GM18498 (cell line): ENCODE measurements at regions not wholly inside any gene's neighbourhood (a gene's known extent, or its start where the extent isn't known, plus 50 kb on each side); places are given as distances from the start of the nearest gene placed in this dataset.
A peak's percentile ranks its signal among the peaks of the same experiment; 100 is the strongest.
"Not testable (repeated sequence)": the region's sequence is repeated elsewhere in the genome, so short reads cannot be mapped to it uniquely, and the experiment has no call there.

Experiments
- ATAC-seq: cut with Tn5 transposase; IDR thresholded peaks from one replicate; pipeline ENCODE4 v1.9.1; 2021; ENCODE audit warnings: mild to moderate bottlenecking, moderate library complexity; ENCODE audit not compliant: unreplicated experiment

DNA sequence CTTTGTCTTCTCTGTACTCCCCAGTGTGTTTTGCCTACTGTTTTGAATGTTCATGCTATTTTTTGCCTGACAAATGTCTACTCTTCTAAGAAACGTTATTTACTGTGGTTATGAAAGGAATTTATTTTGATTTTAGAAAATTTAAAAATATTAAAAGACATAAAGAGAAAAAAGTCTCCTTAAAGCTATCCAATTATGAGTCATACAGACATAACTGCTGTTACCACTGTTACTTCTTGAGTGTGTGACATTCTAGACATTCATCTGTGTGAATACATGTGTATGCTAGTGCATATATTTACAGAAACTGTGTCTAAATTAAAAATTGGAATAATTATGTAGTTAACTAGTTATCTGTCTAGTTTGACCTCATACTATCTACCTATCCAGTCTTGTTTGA is 187.6 kb upstream of the SGCG start:
- no peak for ATAC-seq

- ATAC-seq, result no peak
These were observed 177.3 kb upstream of the SGCG start for GRCh38 chr13:23003446-23003845.

GRCh38 chr13:23007426-23007825 is 173.4 kb upstream of the SGCG start:
- no peak for ATAC-seq

DNA sequence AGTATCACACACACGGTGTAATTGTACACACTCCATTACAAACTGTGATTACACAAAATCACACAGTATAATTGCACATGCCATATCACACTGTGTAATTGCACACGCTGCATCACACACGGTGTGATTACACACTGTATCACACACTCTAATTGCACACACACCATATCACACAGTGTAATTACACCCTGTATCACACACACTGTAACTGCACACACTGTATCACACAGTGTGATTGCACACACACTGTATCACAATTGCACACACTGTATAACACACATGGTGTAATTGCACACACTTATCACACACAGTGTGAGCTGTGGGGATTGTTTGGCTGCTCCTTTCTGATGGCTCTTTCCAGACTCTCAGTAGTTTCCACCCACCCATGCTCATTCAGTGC is 162.6 kb upstream of the SGCG start:
- ATAC-seq, result no peak

DNA sequence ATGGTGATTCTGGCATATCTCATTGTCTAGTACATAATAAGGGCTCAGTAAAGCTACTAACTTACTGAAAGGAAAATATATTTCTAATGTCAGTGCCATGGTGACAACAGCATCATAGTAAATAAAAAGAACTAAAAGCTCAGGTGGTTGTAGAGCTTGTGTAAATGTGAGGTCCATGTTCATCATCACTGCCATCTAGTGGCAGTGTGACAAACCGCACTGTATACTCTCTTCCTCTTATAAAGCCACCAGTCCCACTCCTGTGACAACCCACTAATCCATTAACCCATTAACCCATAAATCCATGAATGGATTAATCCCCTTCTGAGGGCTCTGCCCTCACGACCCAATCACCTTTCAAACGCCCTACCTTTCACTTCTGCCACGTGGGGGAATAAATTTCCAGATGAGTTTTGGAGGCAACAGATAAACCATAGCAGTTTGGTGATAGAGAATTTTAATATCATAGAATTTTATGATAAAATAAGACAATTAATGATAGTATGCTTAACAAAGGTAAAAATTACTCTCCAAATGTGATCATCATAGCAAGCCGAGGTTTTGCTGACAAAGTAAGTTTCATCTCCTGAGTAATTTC is 160.4 kb upstream of the SGCG start:
- ATAC-seq, result peak; percentile 94

DNA sequence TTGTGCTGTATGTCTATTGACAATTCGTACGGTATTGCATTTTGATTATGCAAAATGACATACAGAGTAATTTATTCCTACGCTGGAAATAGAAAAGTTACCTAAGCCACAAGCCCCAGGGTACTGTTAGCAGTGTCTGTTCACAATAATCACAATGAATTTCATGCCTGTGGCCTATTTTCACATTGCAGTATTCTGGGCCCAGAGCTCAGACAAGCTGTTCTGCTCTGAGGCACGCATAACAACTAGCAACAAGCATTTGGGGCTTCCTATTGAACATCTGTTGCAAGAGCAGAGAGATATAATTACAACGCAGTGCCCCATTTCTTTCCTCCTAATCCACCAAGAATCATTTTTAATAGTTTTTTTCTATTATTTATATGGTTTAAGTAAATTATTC is 158.9 kb upstream of the SGCG start:
- no peak for ATAC-seq

DNA sequence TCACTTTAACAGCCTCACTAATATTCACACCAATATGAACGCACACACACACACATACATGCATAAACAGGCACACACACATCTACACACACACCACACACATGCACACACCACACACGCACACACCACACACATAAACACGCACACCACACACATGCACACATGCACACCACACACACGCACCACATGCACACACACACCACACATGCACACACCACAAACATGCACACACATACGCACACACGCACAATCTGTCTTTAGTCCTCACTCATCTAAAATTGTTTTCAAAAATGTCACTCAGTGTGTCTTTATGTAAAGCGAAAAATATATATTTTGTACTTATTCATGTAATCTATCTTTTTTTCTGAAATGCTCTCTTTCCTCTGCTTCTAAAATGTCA is 158.1 kb upstream of the SGCG start:
- ATAC-seq, result no peak

DNA sequence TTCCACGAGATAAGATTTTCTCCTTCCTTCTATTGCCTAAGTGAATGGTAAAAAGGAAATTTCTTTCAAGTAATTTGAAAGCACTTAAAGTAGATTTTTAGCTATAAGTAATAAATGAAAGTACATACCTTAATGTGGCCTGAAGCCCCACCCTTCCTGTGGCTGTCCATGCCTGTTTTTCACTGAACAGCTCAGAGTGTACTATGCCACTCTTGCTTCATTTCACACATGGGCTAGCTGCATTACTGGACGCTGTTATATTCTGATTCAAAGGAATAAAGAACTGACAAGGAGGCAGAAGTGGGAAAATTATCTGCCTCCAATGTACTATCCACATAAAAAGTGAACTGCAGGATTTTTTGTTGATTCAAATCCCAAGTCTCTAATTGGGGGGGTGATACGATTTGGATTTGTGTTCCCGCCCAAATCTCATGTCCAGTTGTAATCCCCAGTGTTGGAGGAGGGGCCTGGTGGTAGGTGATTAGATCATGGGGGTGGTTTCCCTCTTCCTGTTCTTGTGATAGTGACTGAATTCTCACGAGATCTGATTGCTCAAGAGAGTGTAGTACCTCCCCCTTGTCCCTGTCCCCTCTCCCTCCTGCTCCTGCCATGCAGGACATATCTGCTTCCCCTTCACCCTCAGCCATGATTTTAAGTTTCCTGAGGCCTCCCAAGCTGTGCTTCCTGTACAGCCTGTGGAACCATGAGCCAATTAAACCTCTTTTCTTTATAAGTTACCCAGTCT is 154.7 kb upstream of the SGCG start:
- ATAC-seq, result no peak

- no peak for ATAC-seq
These were observed 141.4 kb upstream of the SGCG start for GRCh38 chr13:23039266-23039935.

- ATAC-seq, result no peak
These were observed 138.6 kb upstream of the SGCG start for GRCh38 chr13:23042181-23042580.

GRCh38 chr13:23044906-23045305 is 135.9 kb upstream of the SGCG start:
- ATAC-seq, result no peak

DNA sequence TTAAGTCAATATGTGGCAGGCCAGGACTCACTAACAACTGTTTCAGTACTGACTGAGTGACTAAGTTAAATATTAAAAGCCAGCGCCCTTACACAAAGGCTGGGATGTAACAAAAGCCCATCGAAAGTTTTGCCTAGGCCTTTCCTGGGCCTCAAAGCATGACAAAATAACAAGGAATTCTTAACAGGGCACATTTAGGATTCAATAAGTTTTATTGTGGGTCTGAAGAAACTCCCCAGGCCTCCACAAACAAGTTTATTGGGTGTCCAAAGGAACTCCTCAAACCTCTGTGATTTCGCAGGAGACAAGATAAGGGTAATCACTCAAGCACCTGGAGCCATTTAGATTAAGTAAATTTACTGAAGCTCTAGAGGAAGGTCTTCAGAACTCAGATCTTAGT is 130.7 kb upstream of the SGCG start:
- no peak for ATAC-seq

DNA sequence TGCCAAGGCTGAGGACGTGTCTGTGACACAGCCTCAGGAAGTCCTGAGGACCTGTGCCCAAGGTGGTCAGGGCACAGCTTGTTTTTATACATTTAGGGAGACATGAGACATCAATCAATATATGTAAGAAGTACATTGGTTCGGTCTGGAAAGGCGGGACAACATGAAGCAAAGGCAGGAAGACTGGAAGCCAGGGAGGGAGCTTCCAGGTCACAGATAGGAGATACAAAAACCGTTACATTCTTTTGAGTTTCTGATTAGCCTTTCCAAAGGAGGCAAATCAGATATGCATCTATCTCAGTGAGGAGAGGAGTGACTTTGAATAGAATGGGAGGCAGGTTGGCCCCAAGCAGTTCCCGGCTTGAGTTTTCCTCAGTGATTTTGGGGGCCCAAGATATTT is 127.1 kb upstream of the SGCG start:
- not testable (repeated sequence) for ATAC-seq

DNA sequence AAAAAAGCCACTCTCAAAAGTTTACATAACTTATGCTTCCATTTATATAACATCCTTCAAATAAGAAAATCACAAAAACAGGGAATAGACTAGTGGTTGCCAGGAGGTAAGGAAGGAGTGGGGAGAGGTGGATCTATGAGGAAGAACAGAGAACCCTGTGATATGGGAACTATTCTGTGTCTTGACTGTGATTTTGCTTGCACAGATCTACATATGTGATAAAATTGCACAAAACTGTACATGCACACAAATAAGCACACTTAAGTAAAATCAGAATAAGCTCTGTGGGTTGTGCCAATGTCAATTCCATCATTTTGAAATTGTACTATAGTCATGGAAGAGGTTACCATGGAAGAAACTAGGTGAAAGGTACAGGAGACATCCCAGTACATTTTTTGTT is 121.6 kb upstream of the SGCG start:
- no peak for ATAC-seq

GRCh38 chr13:23060959-23061358 is 119.8 kb upstream of the SGCG start:
- ATAC-seq, result no peak

DNA sequence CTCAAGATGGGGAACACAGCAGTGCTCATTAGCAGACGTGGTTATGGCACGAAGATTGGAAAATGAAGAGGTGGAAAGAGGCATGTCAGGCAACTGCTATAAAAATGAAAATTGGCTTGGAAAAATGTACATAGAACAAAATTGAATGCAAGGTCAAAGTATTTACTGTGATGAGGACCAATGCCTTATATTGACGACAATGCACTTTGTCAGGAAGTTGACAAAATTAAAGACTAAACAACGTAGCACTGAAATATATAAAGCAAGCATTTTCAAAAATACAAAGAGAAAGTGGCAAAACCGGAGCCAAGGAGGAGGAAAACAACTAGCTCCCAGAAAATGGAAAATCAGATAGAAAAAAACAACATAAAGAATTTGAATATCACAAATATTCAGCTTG is 113.7 kb upstream of the SGCG start:
- ATAC-seq, result no peak

GRCh38 chr13:23069566-23069965 is 111.2 kb upstream of the SGCG start:
- no peak for ATAC-seq

DNA sequence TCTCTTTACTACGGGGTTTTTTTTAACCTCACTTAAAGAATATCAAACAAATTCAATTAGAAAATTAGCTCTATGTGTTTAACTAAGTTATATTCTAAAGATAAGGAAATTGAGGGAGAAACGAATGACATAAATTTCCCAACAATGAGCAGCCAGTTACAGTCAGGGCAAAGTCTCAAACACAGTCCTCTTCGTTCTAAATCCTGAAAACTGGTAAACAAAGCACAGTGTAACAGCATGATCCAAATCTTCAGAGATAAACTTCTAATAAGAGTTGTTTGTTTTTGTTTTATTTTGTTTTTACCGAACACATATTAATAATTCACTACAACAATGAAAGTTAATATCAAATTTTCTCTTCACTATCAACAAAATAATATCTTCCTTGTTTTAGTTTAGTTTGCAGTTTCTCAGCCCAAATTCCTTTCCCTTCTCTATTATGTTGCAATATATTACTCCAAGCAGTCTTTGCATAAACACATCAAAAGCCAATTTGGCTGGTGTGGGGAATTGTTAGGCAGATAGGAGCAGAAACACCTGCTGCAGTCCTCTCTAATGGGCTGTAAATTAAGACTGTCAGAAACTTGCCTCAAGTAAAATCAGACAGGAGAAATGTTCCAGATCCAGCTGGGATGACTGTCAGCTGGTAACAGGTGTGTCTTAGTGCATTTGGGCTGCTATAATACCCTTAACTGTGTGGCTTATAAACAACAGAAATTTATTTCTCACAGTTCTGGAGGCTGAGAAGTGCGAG is 106.5 kb upstream of the SGCG start:
- ATAC-seq, result no peak

GRCh38 chr13:23081220-23081619 is 99.6 kb upstream of the SGCG start:
- ATAC-seq, result no peak

GRCh38 chr13:23081901-23082300 is 98.9 kb upstream of the SGCG start:
- ATAC-seq, result no peak

DNA sequence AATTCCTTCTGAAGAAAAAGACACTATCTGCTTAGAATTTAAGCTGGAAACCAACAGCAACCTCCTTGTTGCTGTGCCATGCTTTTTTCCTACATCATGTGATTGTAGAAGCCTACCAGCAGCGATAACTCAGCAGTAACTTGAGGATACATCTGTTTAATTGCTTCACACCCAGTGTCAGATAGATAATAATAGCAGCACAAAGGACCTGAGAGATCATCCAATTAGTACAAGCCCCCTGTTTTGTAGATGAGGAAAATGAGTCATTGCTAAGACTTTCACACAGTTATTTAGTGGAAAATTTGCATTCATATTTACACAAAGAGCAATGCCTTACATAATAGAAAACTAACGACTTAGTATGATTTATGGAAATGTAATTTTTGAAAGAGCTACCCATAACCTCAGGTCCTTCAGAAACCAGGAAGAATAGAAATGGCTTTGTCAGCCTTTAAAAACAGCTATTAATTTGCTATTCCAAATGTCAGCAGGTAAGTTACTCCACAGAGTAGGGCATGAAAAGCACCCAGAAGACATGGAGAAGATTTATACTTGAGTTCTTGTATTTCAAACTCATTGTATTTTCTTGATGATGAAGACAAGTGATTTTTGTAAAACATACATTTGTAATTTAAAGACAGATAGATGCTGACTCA is 93.7 kb upstream of the SGCG start:
- ATAC-seq, result no peak
